ENCODE measurements at regions not wholly inside any gene's neighbourhood (a gene's known extent, or its start where the extent isn't known, plus 50 kb on each side); places are given as distances from the start of the nearest gene placed in this dataset.

DNA sequence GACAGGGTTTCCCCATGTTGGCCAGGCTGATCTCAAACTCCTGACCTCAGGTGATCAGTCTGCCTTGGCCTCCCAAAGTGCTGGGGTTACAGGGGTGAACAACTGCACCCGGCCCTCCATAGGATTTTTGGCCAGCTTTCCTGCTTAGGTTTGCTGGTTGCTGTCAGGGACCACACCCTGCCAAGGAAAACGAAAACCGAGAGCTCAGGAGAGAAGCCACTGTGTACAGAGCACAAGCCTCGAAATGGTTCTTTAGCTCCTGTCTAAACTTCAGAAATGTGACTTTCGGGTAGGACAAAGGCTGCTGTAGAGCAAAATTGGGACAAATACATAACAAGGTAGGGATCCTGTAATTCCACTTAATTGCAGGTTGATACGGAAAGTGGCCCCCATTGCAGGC is 146.3 kb upstream of the ATP6AP2 start:
- Histone ChIP-seq H3K4me1 (ENCODE audit: control insufficient read depth, extremely low read depth, insufficient read depth, low read length) (no peaks in the 10 kb centered on the region), H3K4me2 (ENCODE audit: insufficient read depth, low read length) (no peak overlapping the region), H2AFZ (ENCODE audit: low read depth, low read length) (no peak overlapping the region), H4K20me1 (replicated peaks; ENCODE audit: control insufficient read depth, extremely low read depth, insufficient read depth, low read length) (no peaks in the 10 kb centered on the region), H3K36me3 (ENCODE audit: control insufficient read depth in 2 of 2, extremely low read depth in 1 of 2, insufficient read depth in 2 of 2, low read length in 2 of 2) (no peaks in the 10 kb centered on the region), H3K9ac (replicated peaks; ENCODE audit: extremely low read depth, insufficient read depth, low read length) (no peak overlapping the region), H3K79me2 (ENCODE audit: control insufficient read depth, insufficient read depth, low read length) (no peaks in the 10 kb centered on the region), H3K9me3 (replicated peaks; ENCODE audit: control insufficient read depth, insufficient read depth, low read length) (no peaks in the 10 kb centered on the region), H3K9me1 (replicated peaks; ENCODE audit: control insufficient read depth, extremely low read depth, insufficient read depth, low read length) (no peaks in the 10 kb centered on the region), H3K4me3 (replicated peaks in 1 of 3; ENCODE audit: insufficient read depth in 1 of 3, low read depth in 1 of 3, low read length in 3 of 3) (no peak overlapping the region), H3K27me3 (ENCODE audit: control insufficient read depth in 2 of 2, insufficient read depth in 2 of 2, low read length in 2 of 2) (no peaks in the 10 kb centered on the region), H3K27ac (ENCODE audit: insufficient read depth, low read depth, low read length) (no peak overlapping the region)
- dilution Hi-C loops (cut with MboI; ENCODE audit: extremely low pct_ligation_motif_present, low sequenced_read_pairs) = no loop called here
- CTCF ChIA-PET = no interaction called here
- no peak for TF ChIP-seq EZH2 (IDR thresholded peaks at IDR 0.05; ENCODE audit: borderline replicate concordance, low read depth, low read length, severe bottlenecking)
- TF ChIP-seq, protein P1, sequence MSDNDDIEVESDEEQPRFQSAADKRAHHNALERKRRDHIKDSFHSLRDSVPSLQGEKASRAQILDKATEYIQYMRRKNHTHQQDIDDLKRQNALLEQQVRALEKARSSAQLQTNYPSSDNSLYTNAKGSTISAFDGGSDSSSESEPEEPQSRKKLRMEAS (IDR thresholded peaks at IDR 0.05; ENCODE audit: insufficient read depth, insufficient read length) = no peak
- no peak for TF ChIP-seq POLR2A (IDR thresholded peaks at IDR 0.05; ENCODE audit: low read depth, low read length)
- POLR2A ChIA-PET = no interaction called here
- BruUV-seq (replicated peaks) = no TSS peak
- intact Hi-C loops (cut with micrococcal nuclease) = no loop called here
- FAIRE-seq (no peak), DNase-seq (ENCODE audit: low read depth, low spot score) (no peak)

DNA sequence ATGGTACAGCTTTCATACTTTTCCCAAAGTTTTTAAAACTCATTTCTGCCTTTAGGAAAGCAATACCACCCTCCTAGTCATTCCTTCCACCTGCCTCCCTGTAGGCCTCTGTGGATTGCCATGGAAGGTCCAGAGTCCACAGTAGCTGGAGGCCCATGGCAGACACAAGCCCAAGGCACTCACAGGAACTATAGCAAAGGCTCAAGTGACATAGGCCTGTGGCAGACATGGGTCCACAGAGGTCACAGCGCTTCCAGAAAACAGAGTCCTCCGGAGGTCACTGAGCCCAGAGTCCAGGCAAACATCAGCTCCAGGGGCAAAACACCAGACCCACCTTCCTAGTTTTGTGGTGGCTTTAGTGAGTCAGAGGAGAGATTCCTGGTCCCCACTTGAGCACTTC is 147.6 kb upstream of the ATP6AP2 start:
- H3K4me3 ChIP-seq (replicated peaks in 1 of 3; ENCODE audit: insufficient read depth in 1 of 3, low read depth in 1 of 3, low read length in 3 of 3) = no peak overlapping the region
- H3K27me3 ChIP-seq (ENCODE audit: control insufficient read depth in 2 of 2, insufficient read depth in 2 of 2, low read length in 2 of 2) = no peaks in the 10 kb centered on the region
- intact Hi-C loops (cut with micrococcal nuclease) (no loop called here), dilution Hi-C loops (cut with MboI; ENCODE audit: extremely low pct_ligation_motif_present, low sequenced_read_pairs) (no loop called here)
- H3K27ac ChIP-seq (ENCODE audit: insufficient read depth, low read depth, low read length) = no peak overlapping the region
- ChIA-PET CTCF (no interaction called here), POLR2A (no interaction called here)
- no peak overlapping the region for H3K9ac ChIP-seq (replicated peaks; ENCODE audit: extremely low read depth, insufficient read depth, low read length)
- no peak overlapping the region for H2AFZ ChIP-seq (ENCODE audit: low read depth, low read length)
- H4K20me1 ChIP-seq (replicated peaks; ENCODE audit: control insufficient read depth, extremely low read depth, insufficient read depth, low read length) = no peaks in the 10 kb centered on the region
- H3K79me2 ChIP-seq (ENCODE audit: control insufficient read depth, insufficient read depth, low read length) = no peaks in the 10 kb centered on the region
- no peak for DNase-seq (ENCODE audit: low read depth, low spot score)
- H3K9me1 ChIP-seq (replicated peaks; ENCODE audit: control insufficient read depth, extremely low read depth, insufficient read depth, low read length) = no peaks in the 10 kb centered on the region
- no peaks in the 10 kb centered on the region for H3K36me3 ChIP-seq (ENCODE audit: control insufficient read depth in 2 of 2, extremely low read depth in 1 of 2, insufficient read depth in 2 of 2, low read length in 2 of 2)
- TF ChIP-seq POLR2AphosphoS5 (IDR thresholded peaks at IDR 0.05; ENCODE audit: insufficient read depth, low read depth, low read length) (no peak), MYC (IDR thresholded peaks at IDR 0.05; ENCODE audit: low read depth, low read length) (no peak), FOS (IDR thresholded peaks at IDR 0.05; ENCODE audit: borderline replicate concordance, insufficient read depth, low read length) (no peak), EZH2 (IDR thresholded peaks at IDR 0.05; ENCODE audit: borderline replicate concordance, low read depth, low read length, severe bottlenecking) (no peak), POLR2A (IDR thresholded peaks at IDR 0.05; ENCODE audit: low read depth, low read length) (no peak), GATA2 (IDR thresholded peaks at IDR 0.05; ENCODE audit: insufficient read depth, insufficient read length, low read depth, low read length) (no peak), JUN (IDR thresholded peaks at IDR 0.05; ENCODE audit: borderline replicate concordance, insufficient read depth, insufficient read length, low read depth) (no peak)
- TF ChIP-seq, protein P2, sequence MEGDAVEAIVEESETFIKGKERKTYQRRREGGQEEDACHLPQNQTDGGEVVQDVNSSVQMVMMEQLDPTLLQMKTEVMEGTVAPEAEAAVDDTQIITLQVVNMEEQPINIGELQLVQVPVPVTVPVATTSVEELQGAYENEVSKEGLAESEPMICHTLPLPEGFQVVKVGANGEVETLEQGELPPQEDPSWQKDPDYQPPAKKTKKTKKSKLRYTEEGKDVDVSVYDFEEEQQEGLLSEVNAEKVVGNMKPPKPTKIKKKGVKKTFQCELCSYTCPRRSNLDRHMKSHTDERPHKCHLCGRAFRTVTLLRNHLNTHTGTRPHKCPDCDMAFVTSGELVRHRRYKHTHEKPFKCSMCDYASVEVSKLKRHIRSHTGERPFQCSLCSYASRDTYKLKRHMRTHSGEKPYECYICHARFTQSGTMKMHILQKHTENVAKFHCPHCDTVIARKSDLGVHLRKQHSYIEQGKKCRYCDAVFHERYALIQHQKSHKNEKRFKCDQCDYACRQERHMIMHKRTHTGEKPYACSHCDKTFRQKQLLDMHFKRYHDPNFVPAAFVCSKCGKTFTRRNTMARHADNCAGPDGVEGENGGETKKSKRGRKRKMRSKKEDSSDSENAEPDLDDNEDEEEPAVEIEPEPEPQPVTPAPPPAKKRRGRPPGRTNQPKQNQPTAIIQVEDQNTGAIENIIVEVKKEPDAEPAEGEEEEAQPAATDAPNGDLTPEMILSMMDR (IDR thresholded peaks at IDR 0.05; ENCODE audit: extremely low read depth in 1 of 2, insufficient read depth in 1 of 2, low read depth in 1 of 2, low read length in 2 of 2) = no peak
- TF ChIP-seq, protein P1 (IDR thresholded peaks at IDR 0.05; ENCODE audit: insufficient read depth, insufficient read length) = no peak
- H3K4me1 ChIP-seq (ENCODE audit: control insufficient read depth, extremely low read depth, insufficient read depth, low read length) = no peaks in the 10 kb centered on the region
- no peak overlapping the region for H3K4me2 ChIP-seq (ENCODE audit: insufficient read depth, low read length)
- no peak for FAIRE-seq
- BruUV-seq (replicated peaks) = no TSS peak
- no peaks in the 10 kb centered on the region for H3K9me3 ChIP-seq (replicated peaks; ENCODE audit: control insufficient read depth, insufficient read depth, low read length)

Measured in endothelial cell of umbilical vein (primary cell).